GM10266 (cell line): ENCODE measurements at regions not wholly inside any gene's neighbourhood (a gene's known extent, or its start where the extent isn't known, plus 50 kb on each side); places are given as distances from the start of the nearest gene placed in this dataset.
"Not testable (repeated sequence)": the region's sequence is repeated elsewhere in the genome, so short reads cannot be mapped to it uniquely, and the experiment has no call there.

Experiments
- DNase-seq: peaks from one replicate; pipeline ENCODE4 v3.0.0; 2012; ENCODE audit errors: extremely low spot score
- TF ChIP-seq, protein P1 (sequence below): IDR thresholded peaks from 2 replicates; pipeline ENCODE4 v1.5.1; 2012; ENCODE audit warnings: mild to moderate bottlenecking, low read depth; ENCODE audit not compliant: control insufficient read depth, insufficient read depth; ENCODE audit errors: missing control alignments

- TF ChIP-seq, protein P1, sequence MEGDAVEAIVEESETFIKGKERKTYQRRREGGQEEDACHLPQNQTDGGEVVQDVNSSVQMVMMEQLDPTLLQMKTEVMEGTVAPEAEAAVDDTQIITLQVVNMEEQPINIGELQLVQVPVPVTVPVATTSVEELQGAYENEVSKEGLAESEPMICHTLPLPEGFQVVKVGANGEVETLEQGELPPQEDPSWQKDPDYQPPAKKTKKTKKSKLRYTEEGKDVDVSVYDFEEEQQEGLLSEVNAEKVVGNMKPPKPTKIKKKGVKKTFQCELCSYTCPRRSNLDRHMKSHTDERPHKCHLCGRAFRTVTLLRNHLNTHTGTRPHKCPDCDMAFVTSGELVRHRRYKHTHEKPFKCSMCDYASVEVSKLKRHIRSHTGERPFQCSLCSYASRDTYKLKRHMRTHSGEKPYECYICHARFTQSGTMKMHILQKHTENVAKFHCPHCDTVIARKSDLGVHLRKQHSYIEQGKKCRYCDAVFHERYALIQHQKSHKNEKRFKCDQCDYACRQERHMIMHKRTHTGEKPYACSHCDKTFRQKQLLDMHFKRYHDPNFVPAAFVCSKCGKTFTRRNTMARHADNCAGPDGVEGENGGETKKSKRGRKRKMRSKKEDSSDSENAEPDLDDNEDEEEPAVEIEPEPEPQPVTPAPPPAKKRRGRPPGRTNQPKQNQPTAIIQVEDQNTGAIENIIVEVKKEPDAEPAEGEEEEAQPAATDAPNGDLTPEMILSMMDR = no peak
- no peak for DNase-seq
Measured at GRCh38 chr7:73952266-73952665, 75.7 kb upstream of the ELN start.

GRCh38 chr7:73954181-73954580 is 73.8 kb upstream of the ELN start:
- TF ChIP-seq, protein P1 = no peak
- no peak for DNase-seq

DNA sequence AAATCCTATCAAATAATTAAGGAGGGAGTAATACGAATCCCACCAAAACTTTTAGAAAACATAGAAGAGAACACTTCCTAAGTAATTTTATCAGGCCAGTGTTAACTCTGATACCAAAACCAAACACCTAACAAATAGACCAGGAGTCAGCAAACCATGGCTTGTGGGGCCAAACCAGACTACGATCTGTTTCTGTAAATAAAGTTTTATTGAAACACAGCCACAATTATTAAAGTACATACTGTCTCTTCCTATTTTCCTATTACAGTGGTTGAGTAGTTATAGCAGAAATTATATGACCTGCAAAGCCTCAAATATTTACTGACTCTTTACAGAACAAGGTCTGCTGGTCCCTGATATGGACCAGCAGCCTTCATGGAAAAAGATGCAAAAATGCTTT is 73.1 kb upstream of the ELN start:
- TF ChIP-seq, protein P1 = no peak
- DNase-seq = no peak

- DNase-seq = no peak
- TF ChIP-seq, protein P1 = no peak
Measured at GRCh38 chr7:73960548-73960947, 67.4 kb upstream of the ELN start.

- not testable (repeated sequence) for DNase-seq
Measured at GRCh38 chr7:73961991-73962390, 66.0 kb upstream of the ELN start.

DNA sequence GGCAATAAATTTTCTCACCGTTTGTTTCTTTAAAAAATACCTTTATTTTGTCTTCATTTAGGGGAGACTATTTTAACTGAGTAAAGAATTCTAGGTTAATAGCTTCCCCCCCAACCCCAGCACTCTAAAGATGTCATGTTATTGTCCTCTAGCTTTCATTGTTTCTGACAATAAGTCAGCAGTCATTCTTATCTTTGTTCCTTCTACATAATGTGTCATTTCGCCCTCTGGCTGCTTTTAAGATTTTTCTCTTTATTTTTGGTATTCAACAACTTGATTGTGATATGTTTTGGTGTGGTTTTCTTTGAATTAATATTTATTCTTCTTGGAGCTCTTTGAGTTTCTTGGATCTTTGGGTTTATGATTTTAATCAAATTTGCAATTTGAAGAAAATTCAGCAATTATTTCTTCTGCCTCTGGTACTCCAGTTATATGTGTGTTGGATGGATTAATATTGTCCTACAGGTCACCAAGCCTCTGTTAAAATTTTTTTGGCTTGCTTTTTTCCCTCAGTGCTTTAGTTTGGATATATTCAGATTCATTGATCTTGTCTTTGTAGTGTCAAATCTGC is 64.6 kb upstream of the ELN start:
- TF ChIP-seq, protein P1 = no peak
- no peak for DNase-seq

DNA sequence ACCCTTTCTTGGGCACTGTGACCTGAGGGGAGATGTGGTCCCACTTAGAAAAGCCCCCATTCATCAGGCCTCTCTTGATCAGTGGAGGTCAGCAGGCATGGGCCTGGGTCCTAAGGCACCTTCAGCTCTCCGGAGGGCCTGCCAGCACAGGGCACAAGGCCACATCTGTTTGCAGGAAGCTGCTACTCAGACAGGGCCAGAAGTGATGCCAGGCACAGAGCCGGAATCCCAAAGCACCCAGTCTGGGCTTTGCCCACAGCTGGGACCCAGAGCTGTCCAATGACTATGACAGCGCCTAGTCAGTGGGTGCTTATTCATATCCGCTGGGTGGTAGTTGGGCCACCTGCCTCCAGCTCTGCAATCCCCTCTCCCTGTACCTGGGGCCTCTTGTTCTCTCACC is 63.2 kb upstream of the ELN start:
- DNase-seq = no peak
- TF ChIP-seq, protein P1 = no peak
